ENCODE measurements at regions not wholly inside any gene's neighbourhood (a gene's known extent, or its start where the extent isn't known, plus 50 kb on each side); places are given as distances from the start of the nearest gene placed in this dataset.

DNA sequence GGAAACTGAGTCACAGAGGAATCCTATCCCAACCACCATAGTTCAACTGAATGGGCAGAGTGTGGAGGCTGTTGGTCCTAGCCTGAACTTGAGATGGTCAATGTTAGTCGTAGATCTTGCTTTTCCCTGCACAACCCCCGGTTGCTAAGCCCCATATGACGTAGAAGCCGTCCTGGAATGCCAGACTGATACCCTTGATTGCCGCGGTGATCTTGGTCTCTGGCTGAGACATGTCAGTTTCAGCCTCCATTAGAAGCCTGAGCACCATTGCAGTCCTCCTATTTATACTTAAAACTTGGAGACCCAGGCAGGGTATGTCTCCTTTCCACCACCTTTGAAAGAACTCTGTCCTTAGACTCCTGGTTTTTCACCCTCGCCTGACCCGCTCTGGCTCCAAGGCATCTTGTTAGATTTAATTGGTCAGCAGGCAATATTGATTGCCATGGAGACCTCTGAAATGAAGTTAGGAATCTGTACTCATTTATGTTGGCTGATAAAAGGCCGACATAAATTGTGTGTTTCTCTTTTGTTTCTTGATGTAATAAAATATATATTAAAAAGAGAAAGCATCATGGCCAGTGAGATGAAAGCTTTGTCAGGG is 53.4 kb downstream of the RPLP1 start:
- no peak for DNase-seq

DNA sequence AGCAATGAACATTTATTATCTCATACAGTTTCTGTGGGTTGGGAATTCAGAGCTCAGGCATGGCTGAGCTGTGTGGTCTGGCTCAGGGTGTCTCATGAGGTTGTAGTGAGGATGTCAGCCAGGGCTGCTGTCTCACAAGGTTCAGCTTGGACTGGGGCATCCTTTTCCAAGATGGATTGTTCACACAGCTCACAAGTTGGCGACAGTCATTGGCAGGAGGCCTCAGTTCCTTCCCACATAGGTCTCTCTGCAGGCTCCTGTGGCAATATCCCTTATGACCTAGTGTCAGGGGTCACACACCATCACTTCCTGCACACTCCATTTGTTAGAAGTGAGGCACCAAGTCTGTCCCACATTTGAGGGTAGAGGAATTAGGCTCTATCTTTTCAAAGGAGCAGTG is 56.0 kb downstream of the RPLP1 start:
- no peak for DNase-seq

DNA sequence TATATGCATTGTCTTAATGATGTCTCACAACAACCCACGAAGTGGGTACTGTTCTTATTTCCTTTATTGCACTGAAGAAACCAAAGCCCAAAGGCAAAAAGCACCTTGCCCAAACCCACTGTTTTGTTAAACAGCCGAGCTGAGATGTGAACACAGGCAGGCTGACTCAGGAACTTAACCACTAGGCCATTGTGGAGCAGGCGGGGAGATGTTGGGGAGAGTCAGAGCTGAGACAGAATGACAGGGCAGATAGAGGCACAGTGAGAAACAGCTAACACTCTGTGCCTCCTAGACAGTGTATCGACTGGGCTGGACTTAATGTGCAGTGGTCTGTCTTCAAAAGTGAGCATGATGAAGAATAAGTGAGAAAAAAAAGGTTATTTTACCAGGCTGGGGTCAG is 56.5 kb downstream of the RPLP1 start:
- DNase-seq, result no peak

DNA sequence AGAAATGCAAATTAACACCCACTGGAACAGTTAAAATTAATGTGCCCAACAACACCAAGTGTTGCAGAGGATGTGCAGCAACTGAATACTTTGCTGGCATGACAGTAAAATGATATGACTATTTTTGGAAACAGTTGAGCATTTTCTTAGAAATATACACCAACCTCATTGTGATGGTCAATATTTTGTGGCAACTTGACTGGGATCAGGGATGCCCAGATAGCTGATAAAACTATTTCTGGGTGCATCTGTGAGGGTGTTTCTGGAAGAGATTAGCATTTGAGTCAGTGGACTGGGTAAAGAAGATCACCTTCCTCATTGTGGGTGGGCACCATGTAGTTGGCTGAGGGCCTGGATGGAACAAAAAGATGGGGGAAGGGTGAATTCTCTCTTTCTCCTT is 57.9 kb downstream of the RPLP1 start:
- DNase-seq, result no peak

- DNase-seq, result no peak
Observed at GRCh38 chr15:69511015-69511414, 58.4 kb downstream of the RPLP1 start.

DNA sequence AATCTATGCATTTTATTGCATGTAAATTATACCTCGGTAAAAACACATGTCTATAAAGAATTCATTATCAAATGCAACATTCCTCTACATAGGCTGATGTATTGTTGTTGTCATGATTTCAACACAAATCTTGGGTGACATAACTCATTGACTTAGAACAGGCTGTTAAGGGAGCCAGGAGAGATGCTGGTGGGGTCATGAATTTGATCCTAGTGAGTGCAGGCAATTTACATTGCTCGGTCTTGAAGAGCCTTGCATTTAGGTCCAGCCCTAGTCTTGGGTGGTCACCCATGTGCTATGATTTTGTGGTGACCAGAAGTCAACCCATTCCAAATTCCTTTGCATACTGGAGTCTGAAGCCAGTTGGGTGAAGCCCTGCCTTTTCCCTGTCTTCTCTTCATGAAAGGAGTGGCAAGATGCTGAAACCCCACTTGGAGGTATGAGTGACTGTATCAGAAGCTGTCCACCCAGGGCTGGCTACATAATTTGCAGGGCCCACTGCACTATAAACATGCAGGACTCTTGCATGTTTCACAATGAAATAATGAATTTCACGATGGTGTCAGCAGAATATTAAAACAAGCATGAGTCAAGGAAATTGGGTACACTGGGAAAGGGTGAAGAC is 59.2 kb downstream of the RPLP1 start:
- DNase-seq, result no peak

DNA sequence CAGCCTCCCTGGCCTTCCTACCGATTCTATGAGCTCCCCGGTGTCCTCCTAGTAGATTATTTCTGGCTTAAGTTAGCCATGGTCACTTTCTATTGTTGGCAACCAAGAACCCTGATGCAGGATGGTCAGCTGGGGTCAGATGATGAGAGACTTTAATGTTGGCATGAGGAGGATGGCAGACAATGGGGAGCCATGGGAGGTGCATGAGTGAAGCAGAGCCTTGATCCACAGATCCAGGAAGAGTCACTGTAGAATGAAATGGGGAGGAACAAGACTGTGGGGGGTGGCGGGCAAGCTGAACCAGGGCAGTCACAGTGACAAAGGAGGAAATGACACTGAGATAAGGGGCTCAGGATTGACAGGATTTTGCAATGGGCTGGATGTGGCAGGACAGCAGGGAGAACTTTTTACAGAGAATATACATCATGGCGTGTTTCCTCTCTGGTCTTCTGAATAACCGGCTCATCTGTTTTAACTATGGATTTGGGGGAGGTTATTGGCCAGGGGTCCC is 60.9 kb downstream of the RPLP1 start:
- DNase-seq, result no peak

- no peak for DNase-seq
Observed at GRCh38 chr15:69513986-69514385, 61.4 kb downstream of the RPLP1 start.

DNA sequence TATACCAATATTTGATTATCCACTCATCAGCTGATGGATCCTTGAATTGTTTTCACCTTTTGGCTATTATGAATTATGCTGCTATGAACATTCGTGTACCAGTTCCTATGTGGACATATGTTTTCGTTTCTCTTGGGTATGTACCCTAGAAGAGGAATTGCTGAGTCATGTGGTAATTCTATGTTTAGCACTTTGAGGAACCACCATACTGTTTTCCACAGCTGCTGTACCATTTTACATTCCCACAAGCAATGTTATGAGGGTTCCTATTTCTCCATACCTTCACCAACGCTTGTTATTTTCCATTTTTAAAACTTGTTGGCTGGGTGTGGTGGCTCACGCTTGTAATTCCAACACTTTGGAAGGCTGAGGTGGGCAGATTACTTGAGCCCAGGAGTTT is 62.9 kb downstream of the RPLP1 start:
- no peak for DNase-seq

DNA sequence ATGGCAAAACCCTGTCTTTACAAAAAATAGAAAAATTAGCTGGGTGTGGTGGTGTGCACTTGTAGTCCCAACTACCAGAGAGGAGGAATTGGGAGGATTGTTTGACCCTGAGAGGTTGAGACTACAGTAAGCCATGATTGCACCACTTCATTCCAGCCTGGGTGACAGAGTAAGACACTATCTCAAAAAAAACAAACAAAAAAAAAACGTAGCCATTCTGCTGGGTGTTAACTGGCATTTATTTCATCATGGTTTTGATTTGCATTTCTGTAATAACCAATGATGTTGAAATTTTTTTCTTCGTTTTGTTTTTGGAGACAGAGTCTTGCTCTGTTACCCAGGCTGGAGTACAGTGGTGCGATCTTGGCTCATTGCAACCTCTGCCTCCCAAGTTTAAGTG is 63.3 kb downstream of the RPLP1 start:
- DNase-seq, result no peak

- no peak for DNase-seq
Observed at GRCh38 chr15:69517052-69517451, 64.4 kb downstream of the RPLP1 start.

- DNase-seq, result no peak
Observed at GRCh38 chr15:69518806-69519205, 66.2 kb downstream of the RPLP1 start.

DNA sequence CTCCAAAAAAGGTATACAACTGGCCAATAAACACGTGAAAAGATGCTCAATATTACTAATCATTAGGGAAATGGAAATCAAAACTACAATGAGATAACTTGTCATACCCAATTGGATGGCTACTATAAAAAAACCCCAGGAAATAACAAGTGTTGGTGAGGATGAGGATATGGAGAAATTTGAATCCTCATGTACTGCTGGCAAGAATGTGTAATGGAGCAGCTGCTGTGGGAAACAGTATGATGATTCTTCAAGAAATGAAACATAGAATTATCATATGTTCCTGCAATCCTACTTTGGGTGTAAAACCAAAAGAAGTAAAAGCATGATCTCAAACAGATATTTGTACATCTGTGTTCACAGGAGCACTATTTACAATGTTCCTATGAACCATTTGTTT is 67.4 kb downstream of the RPLP1 start:
- no peak for DNase-seq

DNA sequence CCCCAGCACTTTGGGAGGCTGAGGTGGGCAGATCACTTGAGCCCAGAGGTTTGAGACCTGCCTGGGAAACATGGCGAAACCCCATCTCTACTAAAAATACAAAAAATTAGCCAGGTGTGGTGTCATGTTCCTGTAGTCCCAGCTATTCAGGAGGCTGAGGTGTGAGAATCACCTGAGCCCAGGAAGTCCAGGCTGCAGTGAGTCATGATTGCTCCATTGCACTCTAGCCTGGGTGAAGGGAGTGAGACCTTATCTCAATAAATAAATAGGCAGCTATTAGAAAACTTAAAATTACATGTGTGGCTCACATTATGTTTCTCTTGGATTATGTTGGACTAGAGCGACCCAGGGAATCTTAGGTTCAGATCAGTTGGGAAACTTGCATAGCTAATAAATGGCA is 69.7 kb downstream of the RPLP1 start:
- no peak for DNase-seq

DNA sequence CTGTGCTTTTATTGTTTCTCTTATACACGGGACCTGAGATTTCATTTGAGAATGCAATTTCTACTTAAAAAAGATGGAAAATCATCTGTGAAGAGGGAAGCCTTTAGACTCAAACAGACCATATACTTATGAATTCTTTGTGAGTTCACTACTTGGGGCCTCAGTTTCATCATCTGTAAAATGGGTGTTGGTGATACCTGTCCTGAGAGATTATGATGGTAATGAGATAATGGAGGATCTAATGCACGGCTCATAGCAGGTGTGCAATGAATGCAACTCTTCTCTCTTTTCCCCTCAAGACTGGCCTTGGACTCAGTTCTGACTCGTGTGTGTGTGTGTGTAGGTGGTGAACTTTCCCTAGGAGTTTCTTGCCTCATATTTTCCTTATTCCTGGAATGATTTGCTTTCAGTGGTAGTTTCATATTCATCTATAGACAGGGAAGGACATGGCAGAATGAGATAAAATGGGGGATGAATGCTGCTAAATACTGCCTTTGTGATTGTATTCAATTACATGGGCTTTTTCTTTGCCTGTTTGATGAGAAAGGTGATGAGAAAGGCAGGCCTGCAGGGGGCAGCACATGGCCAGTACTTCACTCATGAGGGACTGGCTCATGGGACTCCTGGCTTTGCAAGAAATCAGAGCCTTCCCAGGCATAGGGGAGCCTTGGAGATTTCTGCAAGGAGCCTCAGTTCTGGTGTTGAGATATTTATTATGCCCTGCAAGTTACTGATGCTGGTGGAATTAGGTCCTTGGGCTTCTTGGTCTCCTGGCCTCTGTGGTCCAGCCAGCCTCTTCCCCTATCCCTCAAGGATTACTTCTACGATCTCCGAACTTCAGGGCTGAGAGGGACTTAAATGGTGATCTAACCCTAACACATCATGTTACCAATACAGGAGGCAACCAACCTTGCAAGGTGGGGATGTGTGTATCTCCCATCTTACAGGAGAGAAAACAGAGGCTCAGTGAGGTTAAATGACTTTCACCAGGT is 70.7 kb downstream of the RPLP1 start:
- peak; percentile 72 for DNase-seq

DNA sequence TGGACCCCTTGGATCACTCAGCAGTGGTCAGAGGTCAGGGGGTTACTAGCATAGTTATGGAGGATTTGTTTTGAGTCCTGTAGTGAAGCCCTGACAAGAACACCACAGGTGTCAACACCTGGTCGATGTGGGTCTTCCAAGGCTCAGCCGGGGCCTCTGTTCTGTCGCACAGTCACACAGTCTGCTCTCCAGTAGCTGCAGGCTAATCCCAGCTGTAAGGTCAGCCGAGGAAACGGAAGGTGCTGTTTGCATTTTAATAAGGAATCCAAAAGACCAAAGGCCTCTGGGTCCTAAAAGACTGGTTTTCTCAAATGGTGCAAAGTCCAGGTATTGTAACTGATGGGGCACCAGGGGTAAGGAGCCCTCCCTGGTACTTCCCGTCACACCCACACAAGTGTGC is 71.7 kb downstream of the RPLP1 start:
- DNase-seq, result no peak

GRCh38 chr15:69524814-69525213 is 72.2 kb downstream of the RPLP1 start:
- DNase-seq, result no peak

DNA sequence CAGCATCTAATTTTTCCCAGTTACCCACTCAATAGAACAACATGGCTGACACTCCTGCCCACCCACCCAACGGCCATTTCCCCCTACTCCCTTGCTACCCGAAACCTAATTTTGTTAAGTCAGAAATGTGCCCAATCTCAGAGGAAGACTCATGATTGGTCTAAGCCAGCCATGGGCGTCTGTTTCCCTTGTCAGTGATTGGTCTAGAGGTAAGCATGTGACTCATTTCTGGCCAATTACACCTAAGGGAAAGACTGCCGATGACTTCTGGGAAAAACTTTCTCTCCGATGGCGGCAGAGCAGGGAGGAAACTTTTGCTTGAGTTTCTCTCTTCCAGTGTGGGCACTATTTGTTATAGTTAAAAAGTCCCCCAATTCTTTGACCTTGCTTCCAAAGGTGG is 72.9 kb downstream of the RPLP1 start:
- DNase-seq, result no peak

- no peak for DNase-seq
Observed at GRCh38 chr15:69526081-69527061, 73.8 kb downstream of the RPLP1 start.

DNA sequence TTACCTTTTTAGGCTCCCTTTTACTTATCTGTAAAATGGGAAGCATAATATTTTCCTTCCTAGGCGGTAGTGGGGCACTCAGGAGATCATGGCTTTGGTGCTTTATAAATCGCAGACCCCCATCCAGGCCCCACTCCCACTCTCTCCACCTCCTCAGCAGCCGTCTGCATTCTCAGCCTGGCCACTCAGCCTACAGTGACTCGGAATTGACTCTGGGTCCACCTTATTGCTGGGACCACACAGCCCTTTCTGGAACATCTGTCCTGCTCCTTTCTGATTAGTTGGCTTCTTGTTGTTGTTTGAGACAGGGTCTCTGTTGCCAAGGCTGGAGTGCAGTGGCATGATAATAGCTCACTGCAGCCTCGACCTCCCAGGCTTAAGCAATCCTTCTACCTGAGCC is 76.5 kb downstream of the RPLP1 start:
- no peak for DNase-seq

GRCh38 chr15:69529961-69530633 is 77.5 kb downstream of the RPLP1 start:
- no peak for DNase-seq

Measured in stimulated activated CD4-positive, alpha-beta T cell treated with anti-CD3 and anti-CD28 coated beads, Interleukin-4, amount 100 ng/mL, for 1 hour (primary cell).